ENCODE measurements at regions not wholly inside any gene's neighbourhood (a gene's known extent, or its start where the extent isn't known, plus 50 kb on each side); places are given as distances from the start of the nearest gene placed in this dataset.

- no peak for TF ChIP-seq EP300 (IDR thresholded peaks at IDR 0.05; ENCODE audit: borderline replicate concordance in 1 of 2, low read depth in 2 of 2, low read length in 2 of 2)
- TF ChIP-seq JUND (IDR thresholded peaks at IDR 0.05; ENCODE audit: low read length), result no peak
- TF ChIP-seq, protein P1, sequence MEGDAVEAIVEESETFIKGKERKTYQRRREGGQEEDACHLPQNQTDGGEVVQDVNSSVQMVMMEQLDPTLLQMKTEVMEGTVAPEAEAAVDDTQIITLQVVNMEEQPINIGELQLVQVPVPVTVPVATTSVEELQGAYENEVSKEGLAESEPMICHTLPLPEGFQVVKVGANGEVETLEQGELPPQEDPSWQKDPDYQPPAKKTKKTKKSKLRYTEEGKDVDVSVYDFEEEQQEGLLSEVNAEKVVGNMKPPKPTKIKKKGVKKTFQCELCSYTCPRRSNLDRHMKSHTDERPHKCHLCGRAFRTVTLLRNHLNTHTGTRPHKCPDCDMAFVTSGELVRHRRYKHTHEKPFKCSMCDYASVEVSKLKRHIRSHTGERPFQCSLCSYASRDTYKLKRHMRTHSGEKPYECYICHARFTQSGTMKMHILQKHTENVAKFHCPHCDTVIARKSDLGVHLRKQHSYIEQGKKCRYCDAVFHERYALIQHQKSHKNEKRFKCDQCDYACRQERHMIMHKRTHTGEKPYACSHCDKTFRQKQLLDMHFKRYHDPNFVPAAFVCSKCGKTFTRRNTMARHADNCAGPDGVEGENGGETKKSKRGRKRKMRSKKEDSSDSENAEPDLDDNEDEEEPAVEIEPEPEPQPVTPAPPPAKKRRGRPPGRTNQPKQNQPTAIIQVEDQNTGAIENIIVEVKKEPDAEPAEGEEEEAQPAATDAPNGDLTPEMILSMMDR (IDR thresholded peaks at IDR 0.05; ENCODE audit: control extremely low read depth in 1 of 3, insufficient read depth in 1 of 3, low read depth in 1 of 3, low read length in 3 of 3), result no peak
- TF ChIP-seq CHD1 (IDR thresholded peaks at IDR 0.05; ENCODE audit: low read depth, low read length), result no peak
- TF ChIP-seq, protein P2, sequence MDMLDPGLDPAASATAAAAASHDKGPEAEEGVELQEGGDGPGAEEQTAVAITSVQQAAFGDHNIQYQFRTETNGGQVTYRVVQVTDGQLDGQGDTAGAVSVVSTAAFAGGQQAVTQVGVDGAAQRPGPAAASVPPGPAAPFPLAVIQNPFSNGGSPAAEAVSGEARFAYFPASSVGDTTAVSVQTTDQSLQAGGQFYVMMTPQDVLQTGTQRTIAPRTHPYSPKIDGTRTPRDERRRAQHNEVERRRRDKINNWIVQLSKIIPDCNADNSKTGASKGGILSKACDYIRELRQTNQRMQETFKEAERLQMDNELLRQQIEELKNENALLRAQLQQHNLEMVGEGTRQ (IDR thresholded peaks at IDR 0.05; ENCODE audit: low read length), result no peak
- TF ChIP-seq POLR2A (IDR thresholded peaks at IDR 0.05; ENCODE audit: control extremely low read depth in 1 of 2, low read depth in 2 of 2, low read length in 2 of 2), result no peak
- TF ChIP-seq POLR2AphosphoS5 (IDR thresholded peaks at IDR 0.05; ENCODE audit: low read depth, low read length), result no peak
- no peak for TF ChIP-seq SRF (IDR thresholded peaks at IDR 0.05; ENCODE audit: low read depth, low read length)
- no peak for TF ChIP-seq ZNF274 (IDR thresholded peaks at IDR 0.05; ENCODE audit: borderline replicate concordance, extremely low read depth, low read length)
- no peak for TF ChIP-seq HDAC6 (IDR thresholded peaks at IDR 0.05; ENCODE audit: low read depth, low read length)
- TF ChIP-seq MAX (IDR thresholded peaks at IDR 0.05), result no peak
- TF ChIP-seq SUZ12 (IDR thresholded peaks at IDR 0.05; ENCODE audit: low read length), result no peak
Observed at GRCh38 chr5:133807348-133807747, 161.1 kb downstream of the C5orf15 start.
